ENCODE measurements at regions not wholly inside any gene's neighbourhood (a gene's known extent, or its start where the extent isn't known, plus 50 kb on each side); places are given as distances from the start of the nearest gene placed in this dataset.

DNA sequence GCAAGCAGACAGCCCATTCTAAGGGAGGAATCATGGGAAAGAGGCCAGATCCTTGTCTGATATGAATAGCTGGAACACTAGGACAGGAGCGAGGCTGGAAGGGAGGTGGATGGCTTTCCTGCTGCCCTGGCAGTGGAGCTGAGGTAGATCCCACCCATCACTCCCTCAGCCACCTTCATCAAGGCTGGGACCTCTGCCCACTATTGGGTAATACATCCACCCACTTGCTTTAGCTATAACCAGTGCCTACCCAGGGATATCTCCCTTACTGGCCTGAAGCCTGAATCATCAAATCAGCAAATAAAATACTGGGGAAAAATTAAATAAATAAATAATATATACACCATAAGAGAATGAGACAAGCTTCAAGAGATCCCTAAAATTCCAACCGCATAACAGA is 183.2 kb upstream of the KYNU start:
- TF ChIP-seq POLR2A (IDR thresholded peaks at IDR 0.05) (no peak), CTCF (IDR thresholded peaks at IDR 0.05) (no peak)
- Histone ChIP-seq H3K27ac (no peak overlapping the region), H3K4me1 (replicated peaks in 1 of 2) (no peaks in the 10 kb centered on the region), H3K27me3 (no peaks in the 10 kb centered on the region), H3K36me3 (replicated peaks in 1 of 2) (no peaks in the 10 kb centered on the region), H3K9me3 (replicated peaks in 1 of 3) (no peaks in the 10 kb centered on the region), H3K4me3 (no peak overlapping the region)
- WGBS, 4 donors, result 83 to 96% (median 95%) methylated on average over 1 to 2 of the region's 2 CpGs
- intact Hi-C loops (cut with DNase I), result no loop called here
- no peak for DNase-seq

- no peaks in the 10 kb centered on the region for H3K27me3 ChIP-seq
- no peak for TF ChIP-seq CTCF (IDR thresholded peaks at IDR 0.05)
- no peak for TF ChIP-seq POLR2A (IDR thresholded peaks at IDR 0.05)
- H3K36me3 ChIP-seq (replicated peaks in 1 of 2), result no peaks in the 10 kb centered on the region
- no peak for DNase-seq
- intact Hi-C loops (cut with DNase I), result no loop called here
- no peaks in the 10 kb centered on the region for H3K4me1 ChIP-seq (replicated peaks in 1 of 2)
- WGBS, 4 donors, result 73 to 85% (median 78%) methylated on average over 4 of the region's 4 CpGs
- H3K4me3 ChIP-seq, result no peak overlapping the region
- no peaks in the 10 kb centered on the region for H3K9me3 ChIP-seq (replicated peaks in 1 of 3)
- no peak overlapping the region for H3K27ac ChIP-seq
Observed at GRCh38 chr2:142693171-142693950, 184.1 kb upstream of the KYNU start.

DNA sequence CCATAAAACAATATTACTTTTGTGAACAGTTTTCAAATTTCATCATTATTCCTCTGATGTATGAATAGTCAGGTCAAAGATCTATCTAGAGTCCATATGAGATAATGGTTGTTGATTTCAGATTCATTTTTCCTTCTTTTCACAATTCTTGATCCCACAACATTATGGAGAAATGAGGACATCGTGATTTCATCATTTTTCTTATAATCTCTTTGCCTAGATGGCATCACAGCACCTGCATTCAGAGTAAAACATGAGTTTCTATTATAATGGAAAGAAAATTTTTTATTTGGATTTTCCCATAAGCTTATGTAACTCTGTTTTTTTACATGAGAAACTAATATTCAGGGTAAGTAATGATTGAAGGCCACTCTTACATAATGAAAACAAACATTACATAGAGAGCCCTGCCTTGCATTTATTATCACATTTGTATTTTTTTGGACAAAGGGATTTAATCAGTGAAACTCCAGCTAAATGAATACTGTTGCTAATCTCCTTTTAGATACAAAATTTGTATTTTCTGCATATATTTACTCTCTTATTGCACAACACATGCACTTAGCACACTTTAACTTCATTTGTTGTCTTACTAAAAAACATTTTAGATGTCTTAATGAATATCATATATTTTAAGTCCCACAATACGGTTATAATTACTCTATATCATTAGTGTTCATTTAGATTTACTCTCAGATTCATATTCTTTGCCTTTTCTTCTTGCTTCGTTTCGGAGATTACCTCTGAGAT is 188.4 kb upstream of the KYNU start:
- intact Hi-C loops (cut with DNase I), result loop anchor here in 1 of 2 donors (10.0 kb wide), 1 partner anchor 296 kb away; no protein-coding TSS in a partner anchor
- TF ChIP-seq CTCF (IDR thresholded peaks at IDR 0.05) (no peak), POLR2A (IDR thresholded peaks at IDR 0.05) (no peak)
- H3K4me3 ChIP-seq, result no peak overlapping the region
- no peaks in the 10 kb centered on the region for H3K36me3 ChIP-seq (replicated peaks in 1 of 2)
- H3K4me1 ChIP-seq (replicated peaks in 1 of 2), result no peaks in the 10 kb centered on the region
- no peak overlapping the region for H3K27ac ChIP-seq
- DNase-seq, result no peak
- H3K9me3 ChIP-seq (replicated peaks in 1 of 3), result no peaks in the 10 kb centered on the region
- no peaks in the 10 kb centered on the region for H3K27me3 ChIP-seq
- WGBS, 4 donors, result 88 to 89% (median 88%) methylated on average over 4 of the region's 4 CpGs

DNA sequence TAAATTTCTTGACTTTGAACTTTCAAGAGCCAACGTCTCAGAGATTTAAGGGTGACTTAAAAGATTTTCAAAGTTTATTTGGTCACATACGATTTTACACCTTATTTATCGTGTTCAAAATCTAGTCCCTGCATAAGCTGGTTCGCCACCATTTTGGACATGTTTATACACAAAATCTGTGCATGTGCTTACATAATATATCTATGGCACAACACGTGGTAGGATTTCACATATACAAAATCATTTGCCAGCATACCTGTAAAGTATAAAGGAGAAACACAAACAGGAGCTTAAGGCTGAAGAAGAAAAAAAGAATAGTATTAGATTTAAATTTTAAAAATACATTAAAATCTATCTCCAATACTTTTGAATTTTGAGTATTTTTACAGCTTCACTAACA is 190.0 kb upstream of the KYNU start:
- no peaks in the 10 kb centered on the region for H3K9me3 ChIP-seq (replicated peaks in 1 of 3)
- 78 to 90% (median 86%) methylated on average over 5 of the region's 5 CpGs for WGBS, 4 donors
- no peak overlapping the region for H3K4me3 ChIP-seq
- intact Hi-C loops (cut with DNase I), result loop anchor here in 1 of 2 donors (10.0 kb wide), 1 partner anchor 297 kb away; no protein-coding TSS in a partner anchor
- H3K27ac ChIP-seq, result no peak overlapping the region
- DNase-seq, result no peak
- no peaks in the 10 kb centered on the region for H3K36me3 ChIP-seq (replicated peaks in 1 of 2)
- no peak for TF ChIP-seq CTCF (IDR thresholded peaks at IDR 0.05)
- TF ChIP-seq POLR2A (IDR thresholded peaks at IDR 0.05), result no peak
- H3K4me1 ChIP-seq (replicated peaks in 1 of 2), result no peaks in the 10 kb centered on the region
- H3K27me3 ChIP-seq, result no peaks in the 10 kb centered on the region

Measured in adrenal gland (tissue), 9 donors.